Posterior vena cava (tissue), 2 donors: ENCODE measurements at regions not wholly inside any gene's neighbourhood (a gene's known extent, or its start where the extent isn't known, plus 50 kb on each side); places are given as distances from the start of the nearest gene placed in this dataset.

Experiments
- DNase-seq: peaks from one replicate; pipeline ENCODE4 v3.0.0-alpha.2; 2020; ENCODE audit warnings: low spot score
- intact Hi-C, 2 donors: fragments of 100-400 bp; cut with DNase I; formaldehyde crosslinking; loops; one replicate each; pipeline versions ENCODE4 v1.14.1 to v1.14.2; 2022 to 2023
- donor health status: DM: yes; HTN: yes; CAD: no.
- donor health status: DM: yes; HTN: yes; CAD: no.

GRCh38 chr12:92462049-92462448 lies 240.7 kb upstream of the PLEKHG7 start:
- intact Hi-C loops = loop anchor here in 1 of 2 donors (10.0 kb wide), 1 partner anchor 297 kb away; no protein-coding TSS in a partner anchor

GRCh38 chr12:92459850-92460249 lies 242.9 kb upstream of the PLEKHG7 start:
- intact Hi-C loops = loop anchor here in 1 of 2 donors (10.0 kb wide), 1 partner anchor 295 kb away; no protein-coding TSS in a partner anchor

More at GRCh38 chr12:92462049-92462448, 240.7 kb upstream of the PLEKHG7 start:
- DNase-seq = no peak

GRCh38 chr12:92458996-92459395 lies 243.8 kb upstream of the PLEKHG7 start:
- DNase-seq = no peak
- intact Hi-C loops = no loop called here

More at GRCh38 chr12:92459850-92460249, 242.9 kb upstream of the PLEKHG7 start:
- no peak for DNase-seq

- intact Hi-C loops = no loop called here
These were observed 245.2 kb upstream of the PLEKHG7 start for GRCh38 chr12:92457458-92458180.

GRCh38 chr12:92452763-92453162 lies 250.0 kb upstream of the PLEKHG7 start:
- intact Hi-C loops = no loop called here
- DNase-seq = no peak

More at GRCh38 chr12:92457458-92458180, 245.2 kb upstream of the PLEKHG7 start:
- no peak for DNase-seq

GRCh38 chr12:92446083-92446460 lies 256.7 kb upstream of the PLEKHG7 start:
- no peak for DNase-seq
- intact Hi-C loops = no loop called here

- no peak for DNase-seq
- intact Hi-C loops = no loop called here
These were observed 257.3 kb upstream of the PLEKHG7 start for GRCh38 chr12:92445253-92446082.

GRCh38 chr12:92444763-92445162 lies 258.0 kb upstream of the PLEKHG7 start:
- intact Hi-C loops = no loop called here
- DNase-seq = no peak

GRCh38 chr12:92442782-92443181 lies 260.0 kb upstream of the PLEKHG7 start:
- intact Hi-C loops = no loop called here

GRCh38 chr12:92440072-92440471 lies 262.7 kb upstream of the PLEKHG7 start:
- intact Hi-C loops = no loop called here
- no peak for DNase-seq

More at GRCh38 chr12:92442782-92443181, 260.0 kb upstream of the PLEKHG7 start:
- DNase-seq = no peak

GRCh38 chr12:92439420-92439805 lies 263.4 kb upstream of the PLEKHG7 start:
- intact Hi-C loops = no loop called here
- DNase-seq = no peak

GRCh38 chr12:92438641-92439419 lies 264.0 kb upstream of the PLEKHG7 start:
- intact Hi-C loops = no loop called here
- DNase-seq = no peak

GRCh38 chr12:92437452-92437851 lies 265.3 kb upstream of the PLEKHG7 start:
- no peak for DNase-seq
- intact Hi-C loops = no loop called here

GRCh38 chr12:92436856-92437255 lies 265.9 kb upstream of the PLEKHG7 start:
- no peak for DNase-seq

GRCh38 chr12:92434607-92435025 lies 268.2 kb upstream of the PLEKHG7 start:
- DNase-seq = no peak
- intact Hi-C loops = no loop called here

More at GRCh38 chr12:92436856-92437255, 265.9 kb upstream of the PLEKHG7 start:
- intact Hi-C loops = no loop called here

- intact Hi-C loops = no loop called here
- DNase-seq = no peak
These were observed 269.9 kb upstream of the PLEKHG7 start for GRCh38 chr12:92432724-92433441.

GRCh38 chr12:92431146-92431545 lies 271.6 kb upstream of the PLEKHG7 start:
- intact Hi-C loops = no loop called here
- DNase-seq = no peak

GRCh38 chr12:92426332-92426731 lies 276.5 kb upstream of the PLEKHG7 start:
- intact Hi-C loops = no loop called here
- DNase-seq = no peak

- intact Hi-C loops = no loop called here
- DNase-seq = no peak
These were observed 277.6 kb upstream of the PLEKHG7 start for GRCh38 chr12:92425165-92425564.
